ENCODE measurements at regions not wholly inside any gene's neighbourhood (a gene's known extent, or its start where the extent isn't known, plus 50 kb on each side); places are given as distances from the start of the nearest gene placed in this dataset.

DNA sequence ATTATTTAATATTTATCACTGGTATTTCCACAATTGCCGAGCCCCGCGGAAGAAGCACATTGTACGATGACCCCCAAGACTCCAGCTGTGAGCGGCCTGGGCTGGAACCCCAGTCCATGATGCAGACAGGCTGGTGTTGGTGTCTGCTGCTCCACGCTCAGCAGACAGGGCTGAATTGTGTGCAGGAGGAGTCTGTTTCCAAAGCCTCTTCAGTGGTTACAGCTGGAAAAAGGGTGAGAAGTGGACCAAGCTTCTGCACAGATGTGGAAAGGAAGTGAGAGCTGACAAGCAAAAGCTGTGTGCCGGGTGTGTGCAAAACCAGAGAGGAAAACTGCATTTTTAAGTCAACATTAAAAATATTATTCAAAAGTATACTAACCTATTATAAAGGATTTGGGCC is 500.4 kb downstream of the GALR1 start:
- Histone ChIP-seq H3K9me3 (ENCODE audit: control insufficient read depth in 2 of 2, low read length in 2 of 2) (no peaks in the 10 kb centered on the region), H3K9ac (ENCODE audit: low read length in 2 of 2) (no peak overlapping the region), H3K36me3 (ENCODE audit: control insufficient read depth in 2 of 2, insufficient read depth in 2 of 2, low read length in 2 of 2) (no peaks in the 10 kb centered on the region)

DNA sequence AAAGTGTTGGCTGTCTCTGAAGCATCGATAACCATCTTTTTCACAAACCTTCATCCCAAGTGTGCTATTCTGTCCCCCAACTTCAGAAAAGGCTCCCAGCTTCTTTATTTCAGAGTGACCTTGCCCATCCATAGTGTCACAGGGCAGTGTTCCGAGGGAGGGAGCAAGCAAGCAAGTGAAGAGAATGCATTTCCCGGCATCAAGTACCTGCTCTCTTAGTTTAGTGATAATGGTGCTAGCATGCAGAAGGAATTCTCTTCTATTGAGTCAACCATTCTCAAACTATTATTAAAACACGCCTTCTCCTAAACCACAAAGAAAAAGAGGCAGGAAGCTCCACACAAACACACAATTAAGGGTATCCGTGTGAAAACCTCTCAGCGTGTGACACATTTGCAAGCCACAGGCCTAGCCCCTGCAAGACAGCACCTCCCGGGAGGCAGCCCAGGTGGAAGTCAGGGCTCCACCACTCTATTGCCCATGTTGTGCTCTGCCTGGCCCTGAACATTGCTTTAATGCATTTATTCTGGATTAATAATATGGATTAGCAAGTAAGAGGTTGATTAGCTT is 504.9 kb downstream of the GALR1 start:
- H3K9me3 ChIP-seq (ENCODE audit: control insufficient read depth in 2 of 2, low read length in 2 of 2) = no peaks in the 10 kb centered on the region
- H3K4me3 ChIP-seq (ENCODE audit: low read length in 2 of 2) = no peak overlapping the region
- no peak overlapping the region for H3K9ac ChIP-seq (ENCODE audit: low read length in 2 of 2)
- no peak overlapping the region for H3K27ac ChIP-seq (ENCODE audit: low read length)
- no peaks in the 10 kb centered on the region for H3K36me3 ChIP-seq (ENCODE audit: control insufficient read depth in 2 of 2, insufficient read depth in 2 of 2, low read length in 2 of 2)
- no peaks in the 10 kb centered on the region for H3K27me3 ChIP-seq (ENCODE audit: control insufficient read depth in 1 of 2, insufficient read depth in 2 of 2, low read length in 2 of 2)
- H3K4me1 ChIP-seq (ENCODE audit: control insufficient read depth, insufficient read depth, low read length) = no peaks in the 10 kb centered on the region

More for the DNA sequence above, 500.4 kb downstream of the GALR1 start:
- no peaks in the 10 kb centered on the region for H3K4me1 ChIP-seq (ENCODE audit: control insufficient read depth, insufficient read depth, low read length)
- no peak overlapping the region for H3K27ac ChIP-seq (ENCODE audit: low read length)
- H3K27me3 ChIP-seq (ENCODE audit: control insufficient read depth in 1 of 2, insufficient read depth in 2 of 2, low read length in 2 of 2) = no peaks in the 10 kb centered on the region
- no peak overlapping the region for H3K4me3 ChIP-seq (ENCODE audit: low read length in 2 of 2)

DNA sequence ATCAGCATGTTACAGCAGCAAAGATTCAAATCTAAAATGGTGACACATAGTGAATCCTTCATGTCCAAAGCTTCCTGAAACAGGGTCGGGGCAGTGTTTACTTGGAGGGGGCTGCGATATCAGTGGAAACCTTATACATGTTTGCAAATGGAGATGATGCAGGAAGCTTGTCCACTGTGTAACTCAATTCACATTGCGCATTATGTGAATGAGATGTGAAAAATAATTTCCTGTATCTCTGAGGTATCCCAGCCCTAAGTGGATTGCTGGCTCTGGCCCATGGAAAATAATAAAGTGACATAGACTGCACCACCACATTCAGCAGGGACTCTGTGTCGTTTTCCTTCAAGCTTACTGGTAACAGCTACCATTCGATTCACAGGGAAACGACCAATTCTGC is 505.5 kb downstream of the GALR1 start:
- Histone ChIP-seq H3K9ac (ENCODE audit: low read length in 2 of 2) (no peak overlapping the region), H3K9me3 (ENCODE audit: control insufficient read depth in 2 of 2, low read length in 2 of 2) (no peaks in the 10 kb centered on the region), H3K4me3 (ENCODE audit: low read length in 2 of 2) (no peak overlapping the region), H3K27me3 (ENCODE audit: control insufficient read depth in 1 of 2, insufficient read depth in 2 of 2, low read length in 2 of 2) (no peaks in the 10 kb centered on the region), H3K27ac (ENCODE audit: low read length) (no peak overlapping the region), H3K36me3 (ENCODE audit: control insufficient read depth in 2 of 2, insufficient read depth in 2 of 2, low read length in 2 of 2) (no peaks in the 10 kb centered on the region), H3K4me1 (ENCODE audit: control insufficient read depth, insufficient read depth, low read length) (no peaks in the 10 kb centered on the region)

DNA sequence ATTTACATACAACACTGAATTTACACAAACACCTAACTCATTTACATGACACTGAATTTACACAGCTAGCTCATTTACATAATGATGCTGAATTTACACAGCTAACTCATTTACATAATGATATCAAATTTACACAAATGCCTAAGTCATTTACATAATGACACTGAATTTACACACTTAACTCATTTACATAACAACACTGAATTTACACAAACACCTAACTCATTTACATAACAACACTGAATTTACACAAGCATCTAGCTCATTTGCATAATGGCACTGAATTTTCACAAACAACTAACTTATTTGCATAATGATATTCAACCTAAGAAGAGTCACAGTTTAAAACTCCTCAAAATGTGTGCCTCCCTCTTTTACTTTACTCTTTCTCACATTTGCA is 511.7 kb downstream of the GALR1 start:
- Histone ChIP-seq H3K27ac (ENCODE audit: low read length) (no peak overlapping the region), H3K4me1 (ENCODE audit: control insufficient read depth, insufficient read depth, low read length) (no peaks in the 10 kb centered on the region), H3K4me3 (ENCODE audit: low read length in 2 of 2) (no peak overlapping the region), H3K27me3 (ENCODE audit: control insufficient read depth in 1 of 2, insufficient read depth in 2 of 2, low read length in 2 of 2) (peaks cover 6 to 11% of the 10 kb centered on the region in 2 donors), H3K9me3 (ENCODE audit: control insufficient read depth in 2 of 2, low read length in 2 of 2) (no peaks in the 10 kb centered on the region), H3K36me3 (ENCODE audit: control insufficient read depth in 2 of 2, insufficient read depth in 2 of 2, low read length in 2 of 2) (no peaks in the 10 kb centered on the region), H3K9ac (ENCODE audit: low read length in 2 of 2) (no peak overlapping the region)

DNA sequence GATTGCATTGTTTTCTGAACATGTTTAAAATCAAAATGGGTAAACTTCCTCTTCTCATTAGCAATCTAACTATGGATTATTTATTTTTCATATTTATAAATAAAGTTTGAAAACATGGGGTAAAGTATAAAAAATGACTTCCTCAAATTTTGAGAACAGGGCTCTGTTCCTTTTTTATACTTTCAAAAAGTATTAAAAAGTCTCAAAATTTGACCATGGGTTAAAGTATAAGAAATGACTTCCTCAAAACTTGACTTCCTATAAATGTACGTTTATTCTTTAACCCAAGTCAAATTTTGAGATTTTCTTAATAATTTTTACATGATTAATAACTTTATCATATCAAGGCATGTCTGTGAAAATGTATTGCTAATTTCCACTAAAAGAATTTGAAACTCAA is 512.4 kb downstream of the GALR1 start:
- Histone ChIP-seq H3K27me3 (ENCODE audit: control insufficient read depth in 1 of 2, insufficient read depth in 2 of 2, low read length in 2 of 2) (peaks cover 6 to 11% of the 10 kb centered on the region in 2 donors), H3K36me3 (ENCODE audit: control insufficient read depth in 2 of 2, insufficient read depth in 2 of 2, low read length in 2 of 2) (no peaks in the 10 kb centered on the region), H3K27ac (ENCODE audit: low read length) (no peak overlapping the region), H3K4me1 (ENCODE audit: control insufficient read depth, insufficient read depth, low read length) (no peaks in the 10 kb centered on the region), H3K4me3 (ENCODE audit: low read length in 2 of 2) (no peak overlapping the region), H3K9me3 (ENCODE audit: control insufficient read depth in 2 of 2, low read length in 2 of 2) (no peaks in the 10 kb centered on the region), H3K9ac (ENCODE audit: low read length in 2 of 2) (no peak overlapping the region)

DNA sequence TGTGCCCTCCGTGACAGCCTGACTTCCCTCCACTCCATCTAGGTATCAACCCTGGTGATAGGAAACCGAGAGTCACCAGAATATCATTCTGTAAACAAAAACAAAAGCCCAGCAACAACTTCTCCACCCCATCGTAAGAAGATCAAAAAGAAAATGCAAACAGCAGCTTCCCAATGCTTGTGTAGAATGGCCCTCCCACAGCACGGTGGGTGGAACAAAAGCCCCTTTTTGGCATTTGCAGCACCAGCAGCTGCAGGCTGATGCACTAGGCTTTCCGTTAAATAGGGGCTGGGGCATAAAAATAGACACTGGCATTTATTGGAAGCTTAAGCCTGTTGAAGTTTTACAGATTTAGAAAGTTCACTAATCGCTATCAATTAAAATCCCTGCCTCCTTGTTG is 513.0 kb downstream of the GALR1 start:
- no peaks in the 10 kb centered on the region for H3K36me3 ChIP-seq (ENCODE audit: control insufficient read depth in 2 of 2, insufficient read depth in 2 of 2, low read length in 2 of 2)
- H3K4me1 ChIP-seq (ENCODE audit: control insufficient read depth, insufficient read depth, low read length) = no peaks in the 10 kb centered on the region
- no peaks in the 10 kb centered on the region for H3K9me3 ChIP-seq (ENCODE audit: control insufficient read depth in 2 of 2, low read length in 2 of 2)
- H3K27ac ChIP-seq (ENCODE audit: low read length) = no peak overlapping the region
- no peak overlapping the region for H3K4me3 ChIP-seq (ENCODE audit: low read length in 2 of 2)
- H3K27me3 ChIP-seq (ENCODE audit: control insufficient read depth in 1 of 2, insufficient read depth in 2 of 2, low read length in 2 of 2) = peaks cover 6 to 11% of the 10 kb centered on the region in 2 donors
- H3K9ac ChIP-seq (ENCODE audit: low read length in 2 of 2) = no peak overlapping the region

DNA sequence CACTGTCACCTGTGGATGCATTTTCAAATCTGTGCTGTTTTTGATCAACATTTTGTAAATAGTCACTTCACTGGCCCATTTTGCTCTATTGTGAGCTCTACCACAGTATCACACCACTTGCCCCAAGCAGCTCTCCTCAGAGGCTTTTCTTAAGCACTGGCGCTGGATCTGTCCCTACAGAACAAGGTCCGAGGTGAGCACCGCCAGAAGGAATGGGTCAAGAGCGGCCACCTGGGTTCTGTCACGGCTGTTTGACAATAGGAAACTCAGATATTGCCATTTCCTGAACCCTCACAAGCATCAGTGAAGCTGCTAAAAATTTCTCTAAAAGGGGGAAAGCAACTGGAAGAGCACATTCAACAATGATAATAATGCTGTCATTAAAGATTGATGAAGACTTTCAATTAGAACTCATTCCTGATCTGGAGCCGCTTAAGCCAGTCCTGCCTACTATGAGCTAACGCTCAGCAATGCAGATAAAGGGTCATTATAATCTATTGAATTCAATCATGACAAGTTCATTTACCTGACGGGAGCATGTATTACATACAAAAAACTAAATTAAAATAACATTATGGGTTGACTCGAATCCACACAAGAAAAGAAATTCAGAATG is 514.0 kb downstream of the GALR1 start:
- H3K9me3 ChIP-seq (ENCODE audit: control insufficient read depth in 2 of 2, low read length in 2 of 2) = no peaks in the 10 kb centered on the region
- no peaks in the 10 kb centered on the region for H3K36me3 ChIP-seq (ENCODE audit: control insufficient read depth in 2 of 2, insufficient read depth in 2 of 2, low read length in 2 of 2)
- H3K9ac ChIP-seq (ENCODE audit: low read length in 2 of 2) = no peak overlapping the region
- no peak overlapping the region for H3K4me3 ChIP-seq (ENCODE audit: low read length in 2 of 2)
- no peak overlapping the region for H3K27ac ChIP-seq (ENCODE audit: low read length)
- H3K27me3 ChIP-seq (ENCODE audit: control insufficient read depth in 1 of 2, insufficient read depth in 2 of 2, low read length in 2 of 2) = peaks cover 6 to 11% of the 10 kb centered on the region in 2 donors
- H3K4me1 ChIP-seq (ENCODE audit: control insufficient read depth, insufficient read depth, low read length) = no peaks in the 10 kb centered on the region

DNA sequence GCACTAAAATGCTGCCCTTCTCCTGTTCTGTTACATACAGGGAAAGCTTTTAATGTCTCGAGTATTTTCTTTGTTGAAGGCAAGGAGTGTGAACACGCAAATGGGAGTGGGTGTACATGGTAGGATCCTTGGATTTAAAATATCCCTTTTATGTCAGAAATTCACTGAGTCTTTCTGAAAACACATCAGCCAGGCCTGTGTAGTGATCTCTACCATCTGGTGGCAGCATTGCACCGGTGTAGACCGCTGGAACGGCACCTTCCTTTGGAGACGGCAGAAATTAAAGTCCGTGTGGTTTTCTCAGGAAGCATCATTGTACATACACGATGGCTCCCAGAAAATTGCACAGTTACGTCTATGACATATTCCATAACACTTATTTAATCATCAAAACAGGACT is 515.8 kb downstream of the GALR1 start:
- no peak overlapping the region for H3K9ac ChIP-seq (ENCODE audit: low read length in 2 of 2)
- H3K36me3 ChIP-seq (ENCODE audit: control insufficient read depth in 2 of 2, insufficient read depth in 2 of 2, low read length in 2 of 2) = no peaks in the 10 kb centered on the region
- H3K4me3 ChIP-seq (ENCODE audit: low read length in 2 of 2) = no peak overlapping the region
- no peak overlapping the region for H3K27ac ChIP-seq (ENCODE audit: low read length)
- H3K9me3 ChIP-seq (ENCODE audit: control insufficient read depth in 2 of 2, low read length in 2 of 2) = no peaks in the 10 kb centered on the region
- H3K4me1 ChIP-seq (ENCODE audit: control insufficient read depth, insufficient read depth, low read length) = no peaks in the 10 kb centered on the region
- H3K27me3 ChIP-seq (ENCODE audit: control insufficient read depth in 1 of 2, insufficient read depth in 2 of 2, low read length in 2 of 2) = peaks cover 11% of the 10 kb centered on the region in 2 donors

DNA sequence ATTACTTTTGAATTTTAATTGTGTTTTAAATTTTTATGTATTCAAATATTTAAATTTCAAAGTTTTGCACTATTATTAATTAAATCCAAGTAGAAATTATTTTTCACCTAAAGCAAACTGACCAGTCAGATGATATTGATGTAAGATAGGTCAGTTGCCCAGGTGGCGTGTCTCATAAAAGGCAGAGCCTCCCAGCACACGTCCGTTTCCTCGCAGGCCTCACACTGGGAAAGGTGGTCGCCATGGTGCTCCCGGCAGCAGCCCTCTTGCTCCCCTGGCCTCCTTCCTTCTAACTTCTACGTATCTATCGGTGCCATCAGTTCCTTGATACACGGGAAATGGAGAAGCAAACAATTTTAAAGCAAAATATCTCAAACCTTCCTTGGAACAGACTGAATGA is 516.8 kb downstream of the GALR1 start:
- Histone ChIP-seq H3K27me3 (ENCODE audit: control insufficient read depth in 1 of 2, insufficient read depth in 2 of 2, low read length in 2 of 2) (peaks cover 8 to 11% of the 10 kb centered on the region in 2 donors), H3K4me3 (ENCODE audit: low read length in 2 of 2) (no peak overlapping the region), H3K27ac (ENCODE audit: low read length) (no peak overlapping the region), H3K36me3 (ENCODE audit: control insufficient read depth in 2 of 2, insufficient read depth in 2 of 2, low read length in 2 of 2) (no peaks in the 10 kb centered on the region), H3K9me3 (ENCODE audit: control insufficient read depth in 2 of 2, low read length in 2 of 2) (no peaks in the 10 kb centered on the region), H3K9ac (ENCODE audit: low read length in 2 of 2) (no peak overlapping the region), H3K4me1 (ENCODE audit: control insufficient read depth, insufficient read depth, low read length) (no peaks in the 10 kb centered on the region)

DNA sequence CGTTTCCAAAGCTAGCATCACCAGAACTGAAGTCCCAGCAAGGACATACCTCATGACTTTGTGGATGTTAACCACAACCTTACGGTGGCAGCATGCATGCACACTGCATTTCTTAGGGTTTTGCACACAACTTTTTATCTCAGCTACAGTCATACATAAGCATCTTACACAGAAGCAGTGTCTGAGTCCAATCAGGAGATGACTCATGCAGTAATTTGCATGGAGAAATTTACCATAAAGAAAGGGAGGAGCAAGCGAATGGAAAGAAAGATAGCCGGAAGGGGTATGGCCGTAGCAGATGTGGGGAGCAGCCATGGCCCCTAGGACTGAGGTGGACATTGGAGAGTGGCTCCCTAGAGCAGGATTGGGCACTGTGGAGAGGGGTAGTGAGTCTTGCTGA is 522.5 kb downstream of the GALR1 start:
- H3K27ac ChIP-seq (ENCODE audit: low read length) = no peak overlapping the region
- no peaks in the 10 kb centered on the region for H3K9me3 ChIP-seq (ENCODE audit: control insufficient read depth in 2 of 2, low read length in 2 of 2)
- H3K4me3 ChIP-seq (ENCODE audit: low read length in 2 of 2) = no peak overlapping the region
- H3K27me3 ChIP-seq (ENCODE audit: control insufficient read depth in 1 of 2, insufficient read depth in 2 of 2, low read length in 2 of 2) = peaks cover 0 to 10% of the 10 kb centered on the region in 2 donors
- H3K9ac ChIP-seq (ENCODE audit: low read length in 2 of 2) = no peak overlapping the region
- no peaks in the 10 kb centered on the region for H3K4me1 ChIP-seq (ENCODE audit: control insufficient read depth, insufficient read depth, low read length)
- H3K36me3 ChIP-seq (ENCODE audit: control insufficient read depth in 2 of 2, insufficient read depth in 2 of 2, low read length in 2 of 2) = no peaks in the 10 kb centered on the region

DNA sequence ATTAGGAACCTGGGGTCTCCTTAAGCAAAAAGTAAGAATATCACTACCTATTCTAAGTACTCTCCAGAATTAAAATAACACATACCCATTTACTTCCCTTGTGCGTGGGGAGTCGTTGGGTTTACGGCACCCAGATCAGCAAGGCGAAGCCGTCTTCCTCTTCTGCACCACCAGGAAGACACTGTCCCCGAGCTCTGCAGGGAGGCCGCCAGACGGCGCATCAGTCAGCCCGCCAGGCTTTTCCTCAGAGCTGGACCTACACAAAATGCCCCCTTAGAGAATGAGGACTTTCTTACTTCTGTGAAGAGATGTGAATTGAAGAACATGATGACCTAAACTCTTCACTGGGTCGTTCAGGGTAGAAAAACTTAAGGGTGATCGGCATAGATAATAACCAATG is 526.5 kb downstream of the GALR1 start:
- Histone ChIP-seq H3K4me1 (ENCODE audit: control insufficient read depth, insufficient read depth, low read length) (no peaks in the 10 kb centered on the region), H3K36me3 (ENCODE audit: control insufficient read depth in 2 of 2, insufficient read depth in 2 of 2, low read length in 2 of 2) (no peaks in the 10 kb centered on the region), H3K9me3 (ENCODE audit: control insufficient read depth in 2 of 2, low read length in 2 of 2) (no peaks in the 10 kb centered on the region), H3K27ac (ENCODE audit: low read length) (no peak overlapping the region), H3K27me3 (ENCODE audit: control insufficient read depth in 1 of 2, insufficient read depth in 2 of 2, low read length in 2 of 2) (peaks cover 0 to 5% of the 10 kb centered on the region in 2 donors), H3K9ac (ENCODE audit: low read length in 2 of 2) (no peak overlapping the region), H3K4me3 (ENCODE audit: low read length in 2 of 2) (no peak overlapping the region)

Measured in stomach smooth muscle (tissue), 2 donors.